HepG2 (cell line): ENCODE measurements at regions not wholly inside any gene's neighbourhood (a gene's known extent, or its start where the extent isn't known, plus 50 kb on each side); places are given as distances from the start of the nearest gene placed in this dataset.

ENCODE experiments used
- ATAC-seq: fragments of 200-7000 bp; cut with Tn5 transposase; 3 replicates; pipeline ENCODE4 v1.9.1; 2020; ENCODE audit warnings: mild to moderate bottlenecking, moderate library complexity
- BruUV-seq: library from RNA; stranded (reverse); fragments of 400-500 nt; replicated peaks from 2 replicates; lab custom pipeline; 2021; lab: Mats Ljungman, UMichigan
- CTCF ChIA-PET: fragments of 300-600 bp; formaldehyde crosslinking; extraction: SDS; loops from one replicate; lab custom pipeline; 2021; ENCODE audit warnings: low total read pairs, inconsistent platforms, low intra/inter-chr PET ratio; lab: Yijun Ruan, JAX
- POLR2A ChIA-PET: fragments of 350-600 bp; sonication (Branson Sonifier 250); formaldehyde crosslinking; loops from one replicate; lab custom pipeline; 2020; ENCODE audit warnings: antibody characterized with exemption, inconsistent platforms; lab: Yijun Ruan, JAX
- DNase-seq: peaks from one replicate; pipeline ENCODE4 v3.0.0-alpha.2; 2015; ENCODE audit warnings: low spot score
- FAIRE-seq: peaks from 3 replicates; lab custom pipeline; 2011; peaks lifted over from hg19 to GRCh38; lab: Jason Lieb, UNC
- H2AFZ ChIP-seq: one replicate; pipeline ENCODE4 v1.6.1; 2011; ENCODE audit warnings: low read length, inconsistent platforms
- H3K27ac ChIP-seq: fragments of 300-600 bp; 3 replicates; pipeline ENCODE4 v1.8.0; 2011; ENCODE audit warnings: mixed run types, mild to moderate bottlenecking, mixed read lengths, low read length, inconsistent platforms; ENCODE audit not compliant: insufficient read depth; ENCODE audit errors: extremely low read length
- H3K27me3 ChIP-seq, 2 experiments: fragments of 200-600 bp in 1 of 2; 2 replicates in 1 of 2; 3 replicates in 1 of 2; pipeline versions ENCODE4 v1.6.0 to v1.8.0; 2011; ENCODE audit warnings: low read length in 2 of 2, mild to moderate bottlenecking in 2 of 2, moderate library complexity in 2 of 2, inconsistent platforms in 1 of 2; ENCODE audit not compliant: insufficient read depth in 2 of 2, control insufficient read depth in 1 of 2
- H3K36me3 ChIP-seq, 2 experiments: fragments of 200-600 bp in 1 of 2; replicated peaks in 1 of 2; 2 replicates in 1 of 2; 3 replicates in 1 of 2; pipeline versions ENCODE4 v1.5.1 to v1.8.0; 2011; ENCODE audit warnings: low read length in 2 of 2, inconsistent platforms in 1 of 2; ENCODE audit not compliant: insufficient read depth in 2 of 2, control insufficient read depth in 1 of 2
- H3K4me1 ChIP-seq: 2 replicates; pipeline ENCODE4 v1.5.1; 2012; ENCODE audit warnings: low read length, inconsistent platforms; ENCODE audit not compliant: insufficient read depth
- H3K4me2 ChIP-seq: 2 replicates; pipeline ENCODE4 v1.6.0; 2011; ENCODE audit warnings: low read depth, low read length, inconsistent platforms
- H3K4me3 ChIP-seq, 3 experiments: fragments of 200-600 bp in 1 of 3; sonication (generic), shearing (Covaris generic) in 1 of 3; replicated peaks in 1 of 3; 2 replicates each; pipeline ENCODE4 v1.5.1; 2011 to 2016; ENCODE audit warnings: low read length in 3 of 3, inconsistent platforms in 2 of 3, low read depth in 2 of 3, mild to moderate bottlenecking in 2 of 3, control low read depth in 1 of 3, mixed read lengths in 1 of 3; ENCODE audit not compliant: insufficient read depth in 1 of 3
- H3K79me2 ChIP-seq: one replicate; pipeline ENCODE4 v1.6.1; 2011; ENCODE audit warnings: low read length, inconsistent platforms; ENCODE audit not compliant: insufficient read depth
- H3K9ac ChIP-seq: 2 replicates; pipeline ENCODE4 v1.6.0; 2011; ENCODE audit warnings: mild to moderate bottlenecking, low read depth, low read length, inconsistent platforms; ENCODE audit not compliant: insufficient read depth
- H3K9me3 ChIP-seq: 2 replicates; pipeline ENCODE4 v1.5.1; 2012; ENCODE audit warnings: mild to moderate bottlenecking, low read length
- H4K20me1 ChIP-seq: 2 replicates; pipeline ENCODE4 v1.6.0; 2011; ENCODE audit warnings: inconsistent platforms, mild to moderate bottlenecking, low read length, moderate library complexity; ENCODE audit not compliant: insufficient read depth
- PRDM10 ChIP-seq: sonication (generic); formaldehyde crosslinking; IDR thresholded peaks from 2 replicates; pipeline ENCODE4 v1.4.0; 2020; ENCODE audit warnings: low read depth, missing genetic modification reagents
- REXO4 ChIP-seq: sonication (generic); formaldehyde crosslinking; IDR thresholded peaks from 2 replicates; pipeline ENCODE4 v1.8.0; 2022; ENCODE audit warnings: missing genetic modification reagents, mild to moderate bottlenecking, borderline replicate concordance
- THAP7 ChIP-seq: sonication (generic); formaldehyde crosslinking; IDR thresholded peaks from 2 replicates; pipeline ENCODE4 v1.8.1; 2023; ENCODE audit warnings: mild to moderate bottlenecking, missing genetic modification reagents
- ZNF335 ChIP-seq: sonication (generic); formaldehyde crosslinking; IDR thresholded peaks from 2 replicates; pipeline ENCODE4 v1.4.0; 2020; ENCODE audit warnings: missing genetic modification reagents
- ZNF468 ChIP-seq: sonication (generic); formaldehyde crosslinking; IDR thresholded peaks from 2 replicates; pipeline ENCODE4 v1.8.0; 2022; ENCODE audit warnings: mild to moderate bottlenecking, moderate library complexity, missing genetic modification reagents
- ZNF576 ChIP-seq: sonication (generic); formaldehyde crosslinking; IDR thresholded peaks from 2 replicates; pipeline ENCODE4 v1.4.0; 2020; ENCODE audit warnings: mild to moderate bottlenecking, missing genetic modification reagents
- WGBS: methylation state at CpG from one replicate; pipeline ENCODE4 v1.1.6; 2017; ENCODE audit warnings: low lambda C conversion rate; 5-methylcytosine and 5-hydroxymethylcytosine counted together
- in situ Hi-C: cut with HindIII; loops from 2 replicates; pipeline ENCODE4 v1.10.0; 2017; ENCODE audit warnings: low pct_unique_long_range_greater_than_20kb; ENCODE audit not compliant: extremely low pct_ligation_motif_present
- intact Hi-C: fragments of 100-400 bp; cut with micrococcal nuclease; formaldehyde crosslinking; loops from one replicate; pipeline ENCODE4 v1.10.0; 2022; ENCODE audit not compliant: unreplicated experiment

DNA sequence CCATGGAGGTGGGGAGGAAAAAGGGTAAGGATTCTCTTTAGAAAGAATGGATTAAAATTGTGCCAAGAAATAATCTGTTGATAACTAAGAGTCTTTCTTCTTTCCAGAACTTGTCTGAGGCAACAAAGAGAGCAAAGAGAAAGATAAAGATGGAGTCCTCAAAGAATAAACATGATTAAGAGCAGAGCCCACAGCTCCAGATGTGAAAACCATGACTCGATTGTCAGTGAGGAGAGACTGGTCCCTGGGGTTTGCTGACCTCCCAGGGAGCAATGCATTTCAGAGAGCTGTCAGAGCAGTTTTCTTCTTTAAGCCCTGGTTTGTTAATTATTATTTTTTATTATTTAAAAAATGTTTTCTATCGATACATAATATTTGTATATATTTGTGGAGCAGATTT lies 74.6 kb downstream of the TMEM100 start:
- no peak for FAIRE-seq
- no peak for ATAC-seq
- H3K4me1 ChIP-seq: no peaks in the 10 kb centered on the region
- in situ Hi-C loops (no loop called here), intact Hi-C loops (no loop called here)
- H3K4me3 ChIP-seq: no peak overlapping the region
- DNase-seq: no peak
- no peak overlapping the region for H3K9ac ChIP-seq
- H3K27ac ChIP-seq: no peak overlapping the region
- TF ChIP-seq ZNF335 (CRISPR knock-in tag): no peak
- no peak for TF ChIP-seq ZNF468 (CRISPR knock-in tag)
- no peak for TF ChIP-seq THAP7 (CRISPR knock-in tag)
- TF ChIP-seq PRDM10 (CRISPR knock-in tag): no peak
- TF ChIP-seq ZNF576 (CRISPR knock-in tag): no peak
- TF ChIP-seq REXO4: no peak
- WGBS: 0% methylated on average over 2 of the region's 2 CpGs
- no peaks in the 10 kb centered on the region for H3K9me3 ChIP-seq
- H3K27me3 ChIP-seq: peaks cover 0 to 4% of the 10 kb centered on the region in 2 experiments; a peak in 1 of 5 replicates
- H3K79me2 ChIP-seq: no peaks in the 10 kb centered on the region
- ChIA-PET POLR2A (no interaction called here), CTCF (no interaction called here)
- no peaks in the 10 kb centered on the region for H3K36me3 ChIP-seq
- no peaks in the 10 kb centered on the region for H4K20me1 ChIP-seq
- BruUV-seq: no TSS peak
- H3K4me2 ChIP-seq: no peak overlapping the region
- H2AFZ ChIP-seq: no peak overlapping the region
